Fibroblast of villous mesenchyme (primary cell): ENCODE measurements at regions not wholly inside any gene's neighbourhood (a gene's known extent, or its start where the extent isn't known, plus 50 kb on each side); places are given as distances from the start of the nearest gene placed in this dataset.
"Not testable (repeated sequence)": the region's sequence is repeated elsewhere in the genome, so short reads cannot be mapped to it uniquely, and the experiment has no call there.

ENCODE experiments used
- DNase-seq: peaks from one replicate; pipeline ENCODE4 v3.0.0-alpha.2; 2010; ENCODE audit warnings: low read depth
- H3K4me3 ChIP-seq: 2 replicates; pipeline ENCODE4 v1.5.1; 2011; ENCODE audit warnings: low read depth, mild to moderate bottlenecking, low read length
- CTCF ChIP-seq: IDR thresholded peaks from 2 replicates; pipeline ENCODE4 v1.5.1; 2012; ENCODE audit warnings: low read depth, mild to moderate bottlenecking, low read length; ENCODE audit not compliant: insufficient read depth

GRCh38 chr9:16063241-16063591 lies 510.4 kb downstream of the CCDC171 start:
- no peak overlapping the region for H3K4me3 ChIP-seq
- no peak for TF ChIP-seq CTCF
- no peak for DNase-seq

- no peak for TF ChIP-seq CTCF
- no peak overlapping the region for H3K4me3 ChIP-seq
- DNase-seq: no peak
These were observed 511.9 kb downstream of the CCDC171 start for GRCh38 chr9:16064771-16065170.

- not testable (repeated sequence) for DNase-seq, H3K4me3 ChIP-seq
These were observed 513.4 kb downstream of the CCDC171 start for GRCh38 chr9:16066201-16066600.

- peak; percentile 28 for DNase-seq
- no peak for TF ChIP-seq CTCF
- H3K4me3 ChIP-seq: no peak overlapping the region
These were observed 515.6 kb downstream of the CCDC171 start for GRCh38 chr9:16068476-16068875.

- no peak for DNase-seq
- H3K4me3 ChIP-seq: no peak overlapping the region
- TF ChIP-seq CTCF: no peak
These were observed 516.4 kb downstream of the CCDC171 start for GRCh38 chr9:16069249-16069648.

- no peak overlapping the region for H3K4me3 ChIP-seq
- peak; percentile 8 for DNase-seq
- no peak for TF ChIP-seq CTCF
These were observed 517.0 kb downstream of the CCDC171 start for GRCh38 chr9:16069671-16070454.

- H3K4me3 ChIP-seq: no peak overlapping the region
- DNase-seq: no peak
- TF ChIP-seq CTCF: no peak
These were observed 517.8 kb downstream of the CCDC171 start for GRCh38 chr9:16070455-16071145.
